ENCODE measurements at regions not wholly inside any gene's neighbourhood (a gene's known extent, or its start where the extent isn't known, plus 50 kb on each side); places are given as distances from the start of the nearest gene placed in this dataset.
A peak's percentile ranks its signal among the peaks of the same experiment; 100 is the strongest.

DNA sequence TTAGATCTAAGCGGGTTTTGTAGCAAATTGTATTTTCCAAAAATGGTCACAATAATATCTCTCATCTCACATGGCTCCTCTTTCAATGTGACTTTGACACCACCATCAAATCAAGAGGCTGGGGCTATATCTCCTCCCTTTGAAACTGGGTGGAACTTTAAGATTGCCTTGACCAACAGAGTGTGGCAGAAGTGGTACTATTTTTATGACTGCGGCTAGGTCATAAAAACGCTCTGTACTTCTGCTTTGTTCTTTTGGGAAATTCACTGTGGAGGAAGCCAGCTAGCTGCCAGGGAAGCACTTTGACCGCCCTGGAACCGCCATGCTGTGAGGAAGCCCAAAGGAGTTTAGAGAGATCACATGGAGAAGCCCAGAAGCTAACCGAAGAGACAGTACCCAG is 50.7 kb upstream of the ACOT11 start:
- no peak for DNase-seq
- Histone ChIP-seq H3K27ac (no peak overlapping the region), H3K27me3 (peaks cover 0 to 50% (median 0%) of the 10 kb centered on the region in 4 donors), H3K4me3 (no peak overlapping the region), H3K4me1 (peaks cover 11 to 17% (median 15%) of the 10 kb centered on the region in 3 donors), H3K36me3 (no peaks in the 10 kb centered on the region), H3K9me3 (no peaks in the 10 kb centered on the region)
- intact Hi-C loops (cut with DNase I), result no loop called here
- TF ChIP-seq, protein P1, sequence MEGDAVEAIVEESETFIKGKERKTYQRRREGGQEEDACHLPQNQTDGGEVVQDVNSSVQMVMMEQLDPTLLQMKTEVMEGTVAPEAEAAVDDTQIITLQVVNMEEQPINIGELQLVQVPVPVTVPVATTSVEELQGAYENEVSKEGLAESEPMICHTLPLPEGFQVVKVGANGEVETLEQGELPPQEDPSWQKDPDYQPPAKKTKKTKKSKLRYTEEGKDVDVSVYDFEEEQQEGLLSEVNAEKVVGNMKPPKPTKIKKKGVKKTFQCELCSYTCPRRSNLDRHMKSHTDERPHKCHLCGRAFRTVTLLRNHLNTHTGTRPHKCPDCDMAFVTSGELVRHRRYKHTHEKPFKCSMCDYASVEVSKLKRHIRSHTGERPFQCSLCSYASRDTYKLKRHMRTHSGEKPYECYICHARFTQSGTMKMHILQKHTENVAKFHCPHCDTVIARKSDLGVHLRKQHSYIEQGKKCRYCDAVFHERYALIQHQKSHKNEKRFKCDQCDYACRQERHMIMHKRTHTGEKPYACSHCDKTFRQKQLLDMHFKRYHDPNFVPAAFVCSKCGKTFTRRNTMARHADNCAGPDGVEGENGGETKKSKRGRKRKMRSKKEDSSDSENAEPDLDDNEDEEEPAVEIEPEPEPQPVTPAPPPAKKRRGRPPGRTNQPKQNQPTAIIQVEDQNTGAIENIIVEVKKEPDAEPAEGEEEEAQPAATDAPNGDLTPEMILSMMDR (IDR thresholded peaks at IDR 0.05), result no peak
- no peak for TF ChIP-seq POLR2A (IDR thresholded peaks at IDR 0.05)
- WGBS, 2 donors, result 87 to 91% methylated on average over 6 of the region's 6 CpGs

DNA sequence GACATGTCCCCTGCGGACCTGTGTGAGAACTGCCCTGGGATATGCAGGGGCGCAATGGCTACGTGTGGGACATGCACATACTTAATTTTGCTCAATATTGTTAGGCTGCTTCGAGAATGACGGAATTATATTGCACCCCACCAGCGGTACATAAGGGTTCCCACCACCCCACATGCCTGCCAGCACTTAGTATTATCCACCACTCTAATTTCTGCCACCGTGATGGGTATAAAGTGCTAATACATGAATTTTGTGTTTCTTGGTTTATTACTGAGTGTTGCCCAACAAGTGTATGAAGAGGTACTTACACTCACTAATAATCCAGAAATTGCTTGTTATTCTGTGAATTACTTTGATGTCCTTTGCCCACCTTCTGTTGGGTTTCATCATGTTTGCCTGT is 52.1 kb upstream of the ACOT11 start:
- no peak overlapping the region for H3K27ac ChIP-seq
- H3K9me3 ChIP-seq, result no peaks in the 10 kb centered on the region
- no peak for TF ChIP-seq POLR2A (IDR thresholded peaks at IDR 0.05)
- TF ChIP-seq, protein P1 (IDR thresholded peaks at IDR 0.05), result no peak
- WGBS, 2 donors, result 75 to 95% methylated on average over 7 of the region's 7 CpGs
- no peak for DNase-seq
- intact Hi-C loops (cut with DNase I), result no loop called here
- H3K4me1 ChIP-seq, result peaks cover 11 to 17% (median 15%) of the 10 kb centered on the region in 3 donors
- no peaks in the 10 kb centered on the region for H3K36me3 ChIP-seq
- H3K27me3 ChIP-seq, result peaks cover 0 to 37% (median 0%) of the 10 kb centered on the region in 4 donors
- H3K4me3 ChIP-seq, result no peak overlapping the region

DNA sequence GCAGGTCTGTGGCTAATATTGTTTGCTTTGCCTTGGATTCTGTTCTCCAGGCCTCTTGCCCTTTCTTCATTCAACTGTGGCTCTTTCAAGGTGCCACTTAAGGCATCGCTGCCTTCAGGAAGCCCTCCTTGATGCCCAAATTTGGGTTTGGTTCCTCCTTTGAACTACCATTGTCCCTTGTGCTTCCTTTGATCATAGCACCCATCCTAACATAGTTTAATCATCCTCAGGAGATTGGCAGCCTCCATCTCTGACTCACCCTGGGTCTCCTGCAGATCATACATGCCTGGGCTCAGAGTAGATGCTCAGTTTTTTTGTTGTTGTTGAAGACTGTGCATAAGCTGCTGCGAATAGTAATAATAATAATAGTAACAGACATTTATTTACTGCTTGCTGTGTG is 54.4 kb upstream of the ACOT11 start:
- no peaks in the 10 kb centered on the region for H3K9me3 ChIP-seq
- DNase-seq, result no peak
- TF ChIP-seq POLR2A (IDR thresholded peaks at IDR 0.05), result no peak
- TF ChIP-seq, protein P1 (IDR thresholded peaks at IDR 0.05), result no peak
- no peak overlapping the region for H3K27ac ChIP-seq
- WGBS, 2 donors, result 48 to 53% methylated on average over 2 of the region's 2 CpGs
- no peaks in the 10 kb centered on the region for H3K36me3 ChIP-seq
- peaks cover 0 to 23% (median 0%) of the 10 kb centered on the region in 4 donors for H3K27me3 ChIP-seq
- intact Hi-C loops (cut with DNase I), result loop anchor here (5.0 kb wide), 1 partner anchor 421 kb away; no protein-coding TSS in a partner anchor
- peaks cover 5 to 22% (median 8%) of the 10 kb centered on the region in 3 donors for H3K4me1 ChIP-seq
- H3K4me3 ChIP-seq, result no peak overlapping the region

DNA sequence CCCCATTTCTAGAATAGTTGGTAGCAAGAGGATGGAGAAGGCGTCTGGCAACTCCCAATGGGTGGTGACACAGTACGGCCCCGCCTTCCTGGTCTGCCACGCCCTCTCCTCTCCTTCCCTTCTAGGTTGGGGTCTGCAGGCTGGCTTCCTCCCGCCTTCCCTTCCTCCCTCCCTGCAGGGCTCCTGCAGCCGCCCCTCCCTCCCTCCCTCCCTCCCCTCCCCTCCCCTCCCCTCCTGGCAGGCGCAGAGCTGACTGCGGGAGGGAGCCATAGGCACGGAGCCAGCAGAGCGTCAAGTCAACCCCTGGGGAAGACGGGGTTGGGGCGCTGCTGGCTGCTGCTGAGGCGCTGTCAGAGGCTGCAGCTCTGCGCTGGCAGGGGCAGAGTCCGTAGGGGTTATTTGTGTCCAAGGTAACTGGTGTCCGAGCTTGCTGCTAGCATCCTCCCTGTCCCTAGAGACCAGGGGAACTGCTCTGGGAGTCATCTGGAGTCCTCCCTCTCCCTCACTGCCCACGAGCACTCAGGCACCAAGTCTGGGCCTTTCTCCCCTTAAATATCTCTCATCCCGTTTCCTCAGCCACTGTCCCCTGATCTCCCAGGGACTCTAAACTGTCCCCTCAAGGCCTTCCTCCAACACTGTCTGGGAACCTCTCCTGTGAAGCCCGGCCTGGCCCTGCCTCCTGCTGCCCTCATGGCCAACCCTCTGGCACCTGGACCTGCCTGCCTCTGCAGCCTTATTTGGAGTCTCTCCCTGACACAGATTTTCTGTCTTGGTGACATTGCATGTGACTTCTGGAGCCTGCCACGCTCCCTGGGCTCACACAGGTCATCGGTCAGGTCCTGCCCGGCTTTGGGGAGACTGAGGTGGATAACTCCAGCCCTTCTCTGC is 57.4 kb upstream of the ACOT11 start:
- Histone ChIP-seq H3K9me3 (no peaks in the 10 kb centered on the region), H3K27me3 (peaks cover 0 to 4% (median 0%) of the 10 kb centered on the region in 4 donors), H3K4me3 (no peak overlapping the region), H3K27ac (peak overlapping the region in 1 of 4 donors; percentile 91), H3K4me1 (peaks cover 5 to 47% (median 25%) of the 10 kb centered on the region in 3 donors), H3K36me3 (no peaks in the 10 kb centered on the region)
- TF ChIP-seq, protein P1 (IDR thresholded peaks at IDR 0.05), result no peak
- no peak for TF ChIP-seq POLR2A (IDR thresholded peaks at IDR 0.05)
- no peak for DNase-seq
- intact Hi-C loops (cut with DNase I), result loop anchor here (5.0 kb wide), 1 partner anchor 418 kb away; no protein-coding TSS in a partner anchor
- WGBS, 2 donors, result 18 to 32% methylated on average over 5 to 8 of the region's 22 CpGs

- TF ChIP-seq POLR2A (IDR thresholded peaks at IDR 0.05), result no peak
- TF ChIP-seq, protein P1 (IDR thresholded peaks at IDR 0.05), result no peak
- intact Hi-C loops (cut with DNase I), result loop anchor here (2.0 to 10.0 kb wide), 4 partner anchors 83 to 417 kb away; partner anchors contain the start of gene SSBP3
- peaks cover 0 to 4% (median 0%) of the 10 kb centered on the region in 4 donors for H3K27me3 ChIP-seq
- H3K27ac ChIP-seq, result peak overlapping the region; percentile 86 to 97 (median 92)
- H3K4me1 ChIP-seq, result peaks cover 5 to 54% (median 25%) of the 10 kb centered on the region in 3 donors
- no peaks in the 10 kb centered on the region for H3K36me3 ChIP-seq
- no peaks in the 10 kb centered on the region for H3K9me3 ChIP-seq
- 27 to 32% methylated on average over 3 to 6 of the region's 10 CpGs for WGBS, 2 donors
- peak overlapping the region in 3 of 4 donors; percentile 48 to 86 (median 59) for H3K4me3 ChIP-seq
- DNase-seq, result no peak
Observed at GRCh38 chr1:54489627-54490250, 58.3 kb upstream of the ACOT11 start.

Measured in esophagus squamous epithelium (tissue), 5 donors.